ENCODE measurements at regions not wholly inside any gene's neighbourhood (a gene's known extent, or its start where the extent isn't known, plus 50 kb on each side); places are given as distances from the start of the nearest gene placed in this dataset.
"Not testable (repeated sequence)": the region's sequence is repeated elsewhere in the genome, so short reads cannot be mapped to it uniquely, and the experiment has no call there.

DNA sequence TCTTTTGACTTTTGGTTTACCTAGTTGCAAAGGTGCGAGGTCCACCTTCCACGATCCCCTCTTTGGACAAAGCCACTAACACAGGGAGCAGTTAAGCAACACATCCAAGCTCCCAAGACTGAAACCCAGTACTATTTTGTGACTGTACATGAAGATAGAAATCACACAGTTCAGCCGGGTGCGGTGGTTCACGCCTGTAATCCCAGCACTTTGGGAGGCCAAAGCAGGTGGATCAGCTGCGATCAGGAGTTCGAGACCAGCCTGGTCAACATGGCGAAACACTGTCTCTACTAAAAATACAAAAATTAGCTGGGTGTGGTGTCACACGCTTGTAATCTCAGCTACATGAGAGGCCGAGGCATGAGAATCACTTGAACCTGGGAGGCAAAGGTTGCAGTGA is 382.8 kb upstream of the AUTS2 start:
- POLR2A ChIA-PET; DNase-seq; H3K27ac ChIP-seq (ENCODE audit: insufficient read depth in 1 of 2, low read depth in 1 of 2, low read length in 2 of 2, poor library complexity in 1 of 2, severe bottlenecking in 2 of 2); CTCF ChIA-PET; H3K9me3 ChIP-seq (ENCODE audit: control extremely low read depth in 1 of 5, control insufficient read depth in 4 of 5, insufficient read depth in 2 of 5, low read depth in 1 of 5, low read length in 4 of 5); H3K27me3 ChIP-seq (replicated peaks in 2 of 5; ENCODE audit: control insufficient read depth in 4 of 5, insufficient read depth in 5 of 5, low read length in 4 of 5); H3K4me3 ChIP-seq (ENCODE audit: control insufficient read depth in 1 of 7, extremely low read depth in 1 of 7, insufficient read depth in 4 of 7, low read depth in 2 of 7, low read length in 6 of 7); H3K4me1 ChIP-seq (ENCODE audit: control extremely low read depth in 1 of 4, control insufficient read depth in 4 of 4, insufficient read depth in 4 of 4, low read length in 3 of 4); H3K36me3 ChIP-seq (ENCODE audit: control insufficient read depth in 4 of 4, insufficient read depth in 4 of 4, low read length in 3 of 4): not testable (repeated sequence)
- 97% methylated on average over 9 of the region's 10 CpGs for WGBS (ENCODE audit: insufficient coverage)

DNA sequence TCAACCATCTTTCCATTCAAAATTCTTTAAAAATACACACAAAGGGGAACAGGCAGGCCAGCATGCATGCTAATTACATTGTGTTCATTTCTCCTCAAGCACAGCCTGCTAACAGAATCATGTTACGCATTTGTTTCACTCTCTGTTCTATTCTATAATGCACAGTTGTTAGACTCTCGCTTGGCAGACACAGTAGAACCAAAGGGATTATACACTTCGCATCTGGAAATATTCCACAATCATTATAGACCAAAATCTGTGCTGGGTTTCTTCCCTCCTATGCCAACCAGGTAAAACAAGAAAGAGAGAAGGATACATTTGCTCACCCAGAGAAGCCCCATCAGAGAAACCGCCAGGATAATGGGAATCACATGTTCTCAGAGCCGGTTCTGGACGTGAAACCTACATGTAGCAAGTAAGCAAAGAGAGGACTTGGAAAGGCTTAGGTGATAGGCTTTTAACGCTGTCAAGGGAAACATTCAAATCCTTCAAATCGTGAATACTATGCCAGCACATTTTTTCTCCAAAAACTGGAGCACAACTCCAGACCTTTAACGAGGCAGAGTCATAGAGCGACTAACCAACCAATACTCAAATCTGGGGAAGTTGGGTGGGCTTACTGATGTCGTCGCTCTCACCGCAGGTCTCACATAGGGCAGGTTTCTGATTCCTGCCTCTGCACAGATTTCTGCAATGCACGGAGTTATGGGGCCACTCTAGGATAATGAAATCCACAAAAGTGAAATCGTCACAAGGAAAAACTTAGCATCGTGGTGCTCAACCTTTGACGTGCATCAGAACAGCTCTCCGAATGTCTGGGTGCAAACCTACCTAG is 380.5 kb upstream of the AUTS2 start:
- no peak overlapping the region for H3K4me3 ChIP-seq (ENCODE audit: control insufficient read depth in 1 of 7, extremely low read depth in 1 of 7, insufficient read depth in 4 of 7, low read depth in 2 of 7, low read length in 6 of 7)
- CTCF ChIA-PET: no interaction called here
- H3K27me3 ChIP-seq (replicated peaks in 2 of 5; ENCODE audit: control insufficient read depth in 4 of 5, insufficient read depth in 5 of 5, low read length in 4 of 5): no peaks in the 10 kb centered on the region
- no peaks in the 10 kb centered on the region for H3K36me3 ChIP-seq (ENCODE audit: control insufficient read depth in 4 of 4, insufficient read depth in 4 of 4, low read length in 3 of 4)
- H3K27ac ChIP-seq (ENCODE audit: insufficient read depth in 1 of 2, low read depth in 1 of 2, low read length in 2 of 2, poor library complexity in 1 of 2, severe bottlenecking in 2 of 2): no peak overlapping the region
- H3K4me1 ChIP-seq (ENCODE audit: control extremely low read depth in 1 of 4, control insufficient read depth in 4 of 4, insufficient read depth in 4 of 4, low read length in 3 of 4): no peaks in the 10 kb centered on the region
- POLR2A ChIA-PET: no interaction called here
- no peaks in the 10 kb centered on the region for H3K9me3 ChIP-seq (ENCODE audit: control extremely low read depth in 1 of 5, control insufficient read depth in 4 of 5, insufficient read depth in 2 of 5, low read depth in 1 of 5, low read length in 4 of 5)
- 95% methylated on average over 14 of the region's 18 CpGs for WGBS (ENCODE audit: insufficient coverage)
- no peak for DNase-seq

- no CpG with 5 or more reads among the region's 4 CpGs for WGBS (ENCODE audit: insufficient coverage)
- H3K27ac ChIP-seq (ENCODE audit: insufficient read depth in 1 of 2, low read depth in 1 of 2, low read length in 2 of 2, poor library complexity in 1 of 2, severe bottlenecking in 2 of 2): no peak overlapping the region
- H3K4me3 ChIP-seq (ENCODE audit: control insufficient read depth in 1 of 7, extremely low read depth in 1 of 7, insufficient read depth in 4 of 7, low read depth in 2 of 7, low read length in 6 of 7): no peak overlapping the region
- no peaks in the 10 kb centered on the region for H3K4me1 ChIP-seq (ENCODE audit: control extremely low read depth in 1 of 4, control insufficient read depth in 4 of 4, insufficient read depth in 4 of 4, low read length in 3 of 4)
- H3K36me3 ChIP-seq (ENCODE audit: control insufficient read depth in 4 of 4, insufficient read depth in 4 of 4, low read length in 3 of 4): no peaks in the 10 kb centered on the region
- H3K9me3 ChIP-seq (ENCODE audit: control extremely low read depth in 1 of 5, control insufficient read depth in 4 of 5, insufficient read depth in 2 of 5, low read depth in 1 of 5, low read length in 4 of 5): no peaks in the 10 kb centered on the region
- H3K27me3 ChIP-seq (replicated peaks in 2 of 5; ENCODE audit: control insufficient read depth in 4 of 5, insufficient read depth in 5 of 5, low read length in 4 of 5): no peaks in the 10 kb centered on the region
- ChIA-PET CTCF (no interaction called here), POLR2A (no interaction called here)
- DNase-seq: no peak
Measured at GRCh38 chr7:69218576-69218975, 379.7 kb upstream of the AUTS2 start.

- no peaks in the 10 kb centered on the region for H3K27me3 ChIP-seq (replicated peaks in 2 of 5; ENCODE audit: control insufficient read depth in 4 of 5, insufficient read depth in 5 of 5, low read length in 4 of 5)
- WGBS (ENCODE audit: insufficient coverage): 100% methylated on average over 1 of the region's 2 CpGs
Measured at GRCh38 chr7:69219381-69219780, 378.9 kb upstream of the AUTS2 start.

GRCh38 chr7:69225259-69225943 is 372.9 kb upstream of the AUTS2 start:
- Histone ChIP-seq H3K4me3 (ENCODE audit: control insufficient read depth in 1 of 7, extremely low read depth in 1 of 7, insufficient read depth in 4 of 7, low read depth in 2 of 7, low read length in 6 of 7) (no peak overlapping the region), H3K9me3 (ENCODE audit: control extremely low read depth in 1 of 5, control insufficient read depth in 4 of 5, insufficient read depth in 2 of 5, low read depth in 1 of 5, low read length in 4 of 5) (no peaks in the 10 kb centered on the region), H3K4me1 (ENCODE audit: control extremely low read depth in 1 of 4, control insufficient read depth in 4 of 4, insufficient read depth in 4 of 4, low read length in 3 of 4) (no peaks in the 10 kb centered on the region), H3K36me3 (ENCODE audit: control insufficient read depth in 4 of 4, insufficient read depth in 4 of 4, low read length in 3 of 4) (no peaks in the 10 kb centered on the region), H3K27ac (ENCODE audit: insufficient read depth in 1 of 2, low read depth in 1 of 2, low read length in 2 of 2, poor library complexity in 1 of 2, severe bottlenecking in 2 of 2) (no peak overlapping the region), H3K27me3 (replicated peaks in 2 of 5; ENCODE audit: control insufficient read depth in 4 of 5, insufficient read depth in 5 of 5, low read length in 4 of 5) (no peaks in the 10 kb centered on the region)
- no peak for DNase-seq
- CTCF ChIA-PET: no interaction called here
- 98% methylated on average over 6 of the region's 6 CpGs for WGBS (ENCODE audit: insufficient coverage)
- POLR2A ChIA-PET: no interaction called here

More at GRCh38 chr7:69219381-69219780, 378.9 kb upstream of the AUTS2 start:
- no peaks in the 10 kb centered on the region for H3K4me1 ChIP-seq (ENCODE audit: control extremely low read depth in 1 of 4, control insufficient read depth in 4 of 4, insufficient read depth in 4 of 4, low read length in 3 of 4)
- H3K36me3 ChIP-seq (ENCODE audit: control insufficient read depth in 4 of 4, insufficient read depth in 4 of 4, low read length in 3 of 4): no peaks in the 10 kb centered on the region
- ChIA-PET CTCF (no interaction called here), POLR2A (no interaction called here)
- H3K9me3 ChIP-seq (ENCODE audit: control extremely low read depth in 1 of 5, control insufficient read depth in 4 of 5, insufficient read depth in 2 of 5, low read depth in 1 of 5, low read length in 4 of 5): no peaks in the 10 kb centered on the region
- no peak overlapping the region for H3K4me3 ChIP-seq (ENCODE audit: control insufficient read depth in 1 of 7, extremely low read depth in 1 of 7, insufficient read depth in 4 of 7, low read depth in 2 of 7, low read length in 6 of 7)
- no peak for DNase-seq
- H3K27ac ChIP-seq (ENCODE audit: insufficient read depth in 1 of 2, low read depth in 1 of 2, low read length in 2 of 2, poor library complexity in 1 of 2, severe bottlenecking in 2 of 2): no peak overlapping the region

GRCh38 chr7:69228212-69228811 is 370.0 kb upstream of the AUTS2 start:
- no peaks in the 10 kb centered on the region for H3K9me3 ChIP-seq (ENCODE audit: control extremely low read depth in 1 of 5, control insufficient read depth in 4 of 5, insufficient read depth in 2 of 5, low read depth in 1 of 5, low read length in 4 of 5)
- CTCF ChIA-PET: no interaction called here
- POLR2A ChIA-PET: no interaction called here
- DNase-seq: no peak
- H3K36me3 ChIP-seq (ENCODE audit: control insufficient read depth in 4 of 4, insufficient read depth in 4 of 4, low read length in 3 of 4): no peaks in the 10 kb centered on the region
- H3K27me3 ChIP-seq (replicated peaks in 2 of 5; ENCODE audit: control insufficient read depth in 4 of 5, insufficient read depth in 5 of 5, low read length in 4 of 5): peaks cover 0 to 17% (median 6%) of the 10 kb centered on the region in 5 experiments
- WGBS (ENCODE audit: insufficient coverage): 97% methylated on average over 5 of the region's 5 CpGs
- no peaks in the 10 kb centered on the region for H3K4me1 ChIP-seq (ENCODE audit: control extremely low read depth in 1 of 4, control insufficient read depth in 4 of 4, insufficient read depth in 4 of 4, low read length in 3 of 4)
- no peak overlapping the region for H3K27ac ChIP-seq (ENCODE audit: insufficient read depth in 1 of 2, low read depth in 1 of 2, low read length in 2 of 2, poor library complexity in 1 of 2, severe bottlenecking in 2 of 2)
- H3K4me3 ChIP-seq (ENCODE audit: control insufficient read depth in 1 of 7, extremely low read depth in 1 of 7, insufficient read depth in 4 of 7, low read depth in 2 of 7, low read length in 6 of 7): no peak overlapping the region
